Kidney (tissue), 13 donors: ENCODE measurements at regions not wholly inside any gene's neighbourhood (a gene's known extent, or its start where the extent isn't known, plus 50 kb on each side); places are given as distances from the start of the nearest gene placed in this dataset.
"Not testable (repeated sequence)": the region's sequence is repeated elsewhere in the genome, so short reads cannot be mapped to it uniquely, and the experiment has no call there.

ENCODE experiments used
- DNase-seq, 5 donors: peaks; one replicate each; pipeline ENCODE4 v3.0.0-alpha.2; 2013 to 2020
- FAIRE-seq: peaks from 2 replicates; lab custom pipeline; 2012; peaks lifted over from hg19 to GRCh38; lab: Jason Lieb, UNC
- H3K27ac ChIP-seq, 2 donors: one replicate each; pipeline ENCODE4 v1.7.0; 2013; ENCODE audit warnings: low read depth in 2 of 2, low read length in 2 of 2, inconsistent platforms in 1 of 2
- H3K27me3 ChIP-seq: one replicate; pipeline ENCODE4 v1.7.1; 2013; ENCODE audit warnings: low read length, inconsistent platforms; ENCODE audit not compliant: control insufficient read depth, insufficient read depth
- H3K36me3 ChIP-seq, 3 donors: one replicate each; pipeline versions ENCODE4 v1.7.0 to v1.7.1; 2013; ENCODE audit warnings: low read length in 3 of 3, control low read depth in 1 of 3, inconsistent platforms in 1 of 3; ENCODE audit not compliant: insufficient read depth in 3 of 3, control insufficient read depth in 2 of 3
- H3K4me1 ChIP-seq, 3 donors: one replicate each; pipeline versions ENCODE4 v1.7.0 to v1.7.1; 2013; ENCODE audit warnings: low read length in 3 of 3, inconsistent platforms in 1 of 3, low read depth in 1 of 3; ENCODE audit not compliant: control insufficient read depth in 2 of 3, insufficient read depth in 2 of 3
- H3K4me3 ChIP-seq, 3 donors: one replicate each; pipeline versions ENCODE4 v1.7.0 to v1.8.1; 2013; ENCODE audit warnings: low read length in 3 of 3, control low read depth in 1 of 3, inconsistent platforms in 1 of 3
- H3K9ac ChIP-seq, 3 donors: one replicate each; pipeline versions ENCODE4 v1.7.0 to v1.7.1; 2013; ENCODE audit warnings: low read length in 3 of 3, control low read depth in 1 of 3, inconsistent platforms in 1 of 3
- H3K9me3 ChIP-seq, 3 donors: one replicate each; pipeline versions ENCODE4 v1.7.0 to v1.7.1; 2013; ENCODE audit warnings: low read length in 3 of 3, control low read depth in 1 of 3, inconsistent platforms in 1 of 3; ENCODE audit not compliant: control insufficient read depth in 2 of 3, insufficient read depth in 1 of 3
- CTCF ChIP-seq: IDR thresholded peaks from 3 replicates; pipeline ENCODE4 v1.5.1; 2012; ENCODE audit warnings: mild to moderate bottlenecking, moderate library complexity, borderline replicate concordance; ENCODE audit not compliant: insufficient read depth; ENCODE audit errors: extremely low read depth
- intact Hi-C: fragments of 100-400 bp; cut with DNase I; formaldehyde crosslinking; loops from one replicate; pipeline ENCODE4 v1.11.1; 2022
- donor health status: control.
- donor health status: control.
- donor health status: control.
- donor health status: control.
- donor health status: control.
- donor health status: DM: yes; HTN: yes; CAD: no.
- donor health status: Normal renal cell carcinoma (clear cell type).

- Histone ChIP-seq H3K27ac (no peak overlapping the region), H3K4me1 (no peaks in the 10 kb centered on the region), H3K4me3 (no peak overlapping the region), H3K36me3 (no peaks in the 10 kb centered on the region), H3K27me3 (no peaks in the 10 kb centered on the region), H3K9me3 (no peaks in the 10 kb centered on the region), H3K9ac (no peak overlapping the region)
- intact Hi-C loops = no loop called here
- FAIRE-seq (no peak), DNase-seq (no peak)
- TF ChIP-seq CTCF = no peak
Observed at GRCh38 chr2:21234464-21235120, 110.8 kb downstream of the TDRD15 start.

- H3K9me3 ChIP-seq, H3K9ac ChIP-seq, FAIRE-seq, H3K4me1 ChIP-seq, intact Hi-C loops, DNase-seq, H3K27ac ChIP-seq, H3K4me3 ChIP-seq, H3K27me3 ChIP-seq, H3K36me3 ChIP-seq: not testable (repeated sequence)
Observed at GRCh38 chr2:21239749-21240148, 116.0 kb downstream of the TDRD15 start.

- intact Hi-C loops = no loop called here
- H3K4me3 ChIP-seq = no peak overlapping the region
- FAIRE-seq = no peak
Observed at GRCh38 chr2:21244161-21244560, 120.4 kb downstream of the TDRD15 start.

GRCh38 chr2:21245565-21245964, 121.8 kb downstream of the TDRD15 start:
- no peaks in the 10 kb centered on the region for H3K9me3 ChIP-seq
- H3K4me1 ChIP-seq = no peaks in the 10 kb centered on the region
- TF ChIP-seq CTCF = no peak
- intact Hi-C loops = no loop called here
- DNase-seq = no peak
- no peaks in the 10 kb centered on the region for H3K27me3 ChIP-seq
- H3K27ac ChIP-seq = no peak overlapping the region
- FAIRE-seq = no peak
- H3K36me3 ChIP-seq = no peaks in the 10 kb centered on the region
- no peak overlapping the region for H3K9ac ChIP-seq
- no peak overlapping the region for H3K4me3 ChIP-seq

More at GRCh38 chr2:21244161-21244560, 120.4 kb downstream of the TDRD15 start:
- H3K36me3 ChIP-seq = no peaks in the 10 kb centered on the region
- no peaks in the 10 kb centered on the region for H3K27me3 ChIP-seq
- no peak overlapping the region for H3K9ac ChIP-seq
- no peak for TF ChIP-seq CTCF
- no peaks in the 10 kb centered on the region for H3K9me3 ChIP-seq
- H3K4me1 ChIP-seq = no peaks in the 10 kb centered on the region
- DNase-seq = no peak
- no peak overlapping the region for H3K27ac ChIP-seq
